Thyroid gland (tissue), 4 donors: ENCODE measurements at regions not wholly inside any gene's neighbourhood (a gene's known extent, or its start where the extent isn't known, plus 50 kb on each side); places are given as distances from the start of the nearest gene placed in this dataset.

Source experiments
- DNase-seq, 2 donors: peaks; one replicate each; pipeline ENCODE4 v3.0.0-alpha.2; 2019
- H3K27ac ChIP-seq, 3 donors: fragments of 200-600 bp; sonication (generic); 1 replicate in 2 of 3; 2 replicates in 1 of 3; pipeline ENCODE4 v1.5.1; 2016 to 2019; ENCODE audit warnings: mild to moderate bottlenecking in 1 of 3, moderate library complexity in 1 of 3
- H3K27me3 ChIP-seq: fragments of 200-600 bp; sonication (generic); one replicate; pipeline ENCODE4 v1.5.1; 2019
- H3K36me3 ChIP-seq, 2 donors: fragments of 200-600 bp; sonication (generic); one replicate each; pipeline ENCODE4 v1.5.1; 2016 to 2019
- H3K4me1 ChIP-seq, 2 donors: fragments of 200-600 bp; sonication (generic); one replicate each; pipeline ENCODE4 v1.5.1; 2017 to 2019
- H3K4me3 ChIP-seq, 3 donors: fragments of 200-600 bp; sonication (generic); replicated peaks in 1 of 3; 1 replicate in 2 of 3; 2 replicates in 1 of 3; pipeline ENCODE4 v1.5.1; 2016; ENCODE audit warnings: mild to moderate bottlenecking in 1 of 3
- H3K9me3 ChIP-seq: fragments of 200-600 bp; sonication (generic); one replicate; pipeline ENCODE4 v1.5.1; 2017
- POLR2A ChIP-seq, 2 donors: fragments of 450-650 bp; IDR thresholded peaks; one replicate each; pipeline ENCODE4 v1.6.1; 2017; ENCODE audit warnings: antibody characterized with exemption in 2 of 2, mild to moderate bottlenecking in 2 of 2, moderate library complexity in 1 of 2
- WGBS, 2 donors: methylation state at CpG; one replicate each; pipeline ENCODE4 v1.1.5; 2017; 5-methylcytosine and 5-hydroxymethylcytosine counted together
- intact Hi-C: fragments of 100-400 bp; cut with DNase I; formaldehyde crosslinking; loops from one replicate; pipeline ENCODE4 v1.15.1; 2023
- TF ChIP-seq, protein P1 (sequence below), 6 experiments: fragments of 200-600 bp in 3 of 6; fragments of 450-650 bp in 3 of 6; sonication (generic) in 3 of 6; IDR thresholded peaks; one replicate each; pipeline ENCODE4 v1.5.1; 2016 to 2019; ENCODE audit warnings: antibody characterized with exemption in 6 of 6, mild to moderate bottlenecking in 2 of 6, inconsistent platforms in 1 of 6, moderate library complexity in 1 of 6

DNA sequence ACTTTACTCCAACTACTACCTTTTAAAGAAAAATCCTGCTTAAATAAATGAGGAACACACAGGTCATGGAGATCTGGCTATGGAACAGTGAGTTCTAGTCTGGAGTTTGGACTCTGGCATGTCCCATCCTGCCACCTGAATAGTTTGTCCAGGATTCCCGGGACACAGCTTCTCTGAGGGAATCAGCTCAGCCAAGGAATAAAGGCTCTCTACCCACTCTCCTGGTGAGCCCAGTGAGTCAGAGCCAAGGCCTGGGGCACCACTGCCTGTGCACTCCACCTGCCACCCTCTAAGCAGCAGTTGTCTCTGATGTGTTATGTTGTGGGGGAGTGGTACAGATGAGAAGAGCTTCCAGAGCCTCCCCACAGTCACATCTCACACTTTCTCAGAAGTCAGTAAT, 113.5 kb downstream of the HTR5A start:
- no peak for DNase-seq
- intact Hi-C loops = no loop called here
- Histone ChIP-seq H3K27me3 (no peaks in the 10 kb centered on the region), H3K9me3 (no peaks in the 10 kb centered on the region), H3K4me1 (no peaks in the 10 kb centered on the region), H3K27ac (no peak overlapping the region), H3K36me3 (no peaks in the 10 kb centered on the region), H3K4me3 (no peak overlapping the region)
- WGBS, 2 donors = 80 to 100% methylated on average over 1 of the region's 1 CpG
- TF ChIP-seq POLR2A (IDR thresholded peaks at IDR 0.05) = no peak
- TF ChIP-seq, protein P1, sequence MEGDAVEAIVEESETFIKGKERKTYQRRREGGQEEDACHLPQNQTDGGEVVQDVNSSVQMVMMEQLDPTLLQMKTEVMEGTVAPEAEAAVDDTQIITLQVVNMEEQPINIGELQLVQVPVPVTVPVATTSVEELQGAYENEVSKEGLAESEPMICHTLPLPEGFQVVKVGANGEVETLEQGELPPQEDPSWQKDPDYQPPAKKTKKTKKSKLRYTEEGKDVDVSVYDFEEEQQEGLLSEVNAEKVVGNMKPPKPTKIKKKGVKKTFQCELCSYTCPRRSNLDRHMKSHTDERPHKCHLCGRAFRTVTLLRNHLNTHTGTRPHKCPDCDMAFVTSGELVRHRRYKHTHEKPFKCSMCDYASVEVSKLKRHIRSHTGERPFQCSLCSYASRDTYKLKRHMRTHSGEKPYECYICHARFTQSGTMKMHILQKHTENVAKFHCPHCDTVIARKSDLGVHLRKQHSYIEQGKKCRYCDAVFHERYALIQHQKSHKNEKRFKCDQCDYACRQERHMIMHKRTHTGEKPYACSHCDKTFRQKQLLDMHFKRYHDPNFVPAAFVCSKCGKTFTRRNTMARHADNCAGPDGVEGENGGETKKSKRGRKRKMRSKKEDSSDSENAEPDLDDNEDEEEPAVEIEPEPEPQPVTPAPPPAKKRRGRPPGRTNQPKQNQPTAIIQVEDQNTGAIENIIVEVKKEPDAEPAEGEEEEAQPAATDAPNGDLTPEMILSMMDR (IDR thresholded peaks at IDR 0.05) = no peak

DNA sequence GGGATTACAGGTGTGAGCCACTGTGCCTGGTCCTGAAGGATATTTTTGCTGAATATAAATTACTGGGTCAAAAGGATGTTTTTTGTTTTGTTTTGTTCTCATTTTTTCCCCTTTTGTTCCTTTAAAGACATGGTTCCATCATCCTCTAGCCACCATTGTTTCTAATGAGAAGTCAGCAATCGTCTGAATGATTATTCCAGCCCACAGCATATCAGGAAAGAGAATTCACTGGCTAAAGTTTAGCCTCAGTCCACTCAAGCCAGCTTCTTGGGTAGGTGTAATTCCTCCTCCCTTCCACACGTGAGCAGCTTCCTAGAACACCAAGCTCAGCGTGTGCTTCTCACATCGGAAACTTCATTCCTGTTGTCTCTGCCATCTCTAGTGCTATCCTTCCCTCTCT, 112.8 kb upstream of the INSIG1 start:
- Histone ChIP-seq H3K9me3 (no peaks in the 10 kb centered on the region), H3K36me3 (no peaks in the 10 kb centered on the region), H3K27ac (no peak overlapping the region), H3K4me3 (no peak overlapping the region), H3K4me1 (no peaks in the 10 kb centered on the region), H3K27me3 (no peaks in the 10 kb centered on the region)
- no peak for TF ChIP-seq POLR2A (IDR thresholded peaks at IDR 0.05)
- TF ChIP-seq, protein P1 (IDR thresholded peaks at IDR 0.05) = no peak
- 69 to 90% methylated on average over 4 of the region's 4 CpGs for WGBS, 2 donors
- intact Hi-C loops = no loop called here
- no peak for DNase-seq

DNA sequence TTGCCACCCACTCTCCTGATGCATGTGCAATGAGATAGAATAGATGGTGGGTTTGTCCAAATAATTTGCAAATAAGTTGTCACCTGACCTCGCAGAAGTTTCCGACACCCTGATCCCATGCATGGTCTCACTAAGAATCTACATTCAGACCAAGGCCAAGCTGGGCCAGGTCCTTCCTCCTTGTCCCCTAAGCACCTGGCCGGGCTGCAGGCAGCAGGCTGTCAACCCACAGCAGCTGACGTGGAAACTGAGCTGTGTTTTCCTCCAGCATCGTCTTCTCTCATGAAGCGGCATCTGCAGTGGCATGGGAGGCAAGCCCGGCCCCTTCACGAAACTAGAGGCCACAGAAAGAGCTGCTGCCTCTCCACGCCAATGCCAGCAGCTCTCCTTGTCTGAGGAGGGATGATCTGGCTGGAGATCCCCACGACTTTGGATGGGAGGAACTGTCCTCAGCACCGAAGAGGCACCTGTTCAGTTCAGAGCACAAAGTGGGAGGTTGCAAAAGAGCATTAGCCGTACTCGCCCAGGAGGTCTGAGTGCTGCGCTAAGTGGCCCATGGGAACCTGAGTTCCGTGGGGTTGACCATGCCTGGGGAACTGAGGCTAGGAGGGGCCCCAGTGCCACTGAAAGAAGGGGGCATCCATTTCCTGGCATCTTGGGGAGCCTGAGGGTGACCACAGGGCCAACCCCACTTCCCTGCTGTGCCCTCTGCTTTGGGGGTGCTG, 110.5 kb upstream of the INSIG1 start:
- H3K4me1 ChIP-seq = no peaks in the 10 kb centered on the region
- H3K9me3 ChIP-seq = no peaks in the 10 kb centered on the region
- H3K36me3 ChIP-seq = no peaks in the 10 kb centered on the region
- H3K27ac ChIP-seq = no peak overlapping the region
- H3K4me3 ChIP-seq = no peak overlapping the region
- intact Hi-C loops = no loop called here
- DNase-seq = no peak
- WGBS, 2 donors = 83 to 86% methylated on average over 13 to 15 of the region's 15 CpGs
- H3K27me3 ChIP-seq = no peaks in the 10 kb centered on the region
- TF ChIP-seq, protein P1 (IDR thresholded peaks at IDR 0.05) = no peak
- no peak for TF ChIP-seq POLR2A (IDR thresholded peaks at IDR 0.05)

DNA sequence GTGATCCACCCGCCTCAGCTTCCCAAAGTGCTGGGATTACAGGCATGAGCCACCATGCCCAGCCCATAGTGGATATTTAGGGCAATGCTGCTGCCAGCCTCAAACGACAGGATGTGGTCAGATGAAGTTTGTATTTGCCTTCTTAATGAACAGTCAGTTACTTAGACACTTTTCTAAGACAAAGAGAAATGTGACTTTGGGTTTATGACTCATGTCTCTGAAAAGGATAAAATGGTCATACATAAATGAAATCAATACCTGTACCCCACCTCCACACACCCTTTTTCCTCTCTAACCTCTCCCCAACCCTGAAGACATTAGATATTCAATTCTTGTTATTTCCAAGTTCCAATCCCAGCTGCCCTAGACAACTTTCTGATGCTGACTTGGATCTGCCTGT, 109.3 kb upstream of the INSIG1 start:
- TF ChIP-seq, protein P1 (IDR thresholded peaks at IDR 0.05) = no peak
- DNase-seq = no peak
- Histone ChIP-seq H3K27me3 (no peaks in the 10 kb centered on the region), H3K4me3 (no peak overlapping the region), H3K36me3 (no peaks in the 10 kb centered on the region), H3K4me1 (no peaks in the 10 kb centered on the region), H3K9me3 (no peaks in the 10 kb centered on the region), H3K27ac (no peak overlapping the region)
- 69 to 94% methylated on average over 2 of the region's 2 CpGs for WGBS, 2 donors
- intact Hi-C loops = no loop called here

DNA sequence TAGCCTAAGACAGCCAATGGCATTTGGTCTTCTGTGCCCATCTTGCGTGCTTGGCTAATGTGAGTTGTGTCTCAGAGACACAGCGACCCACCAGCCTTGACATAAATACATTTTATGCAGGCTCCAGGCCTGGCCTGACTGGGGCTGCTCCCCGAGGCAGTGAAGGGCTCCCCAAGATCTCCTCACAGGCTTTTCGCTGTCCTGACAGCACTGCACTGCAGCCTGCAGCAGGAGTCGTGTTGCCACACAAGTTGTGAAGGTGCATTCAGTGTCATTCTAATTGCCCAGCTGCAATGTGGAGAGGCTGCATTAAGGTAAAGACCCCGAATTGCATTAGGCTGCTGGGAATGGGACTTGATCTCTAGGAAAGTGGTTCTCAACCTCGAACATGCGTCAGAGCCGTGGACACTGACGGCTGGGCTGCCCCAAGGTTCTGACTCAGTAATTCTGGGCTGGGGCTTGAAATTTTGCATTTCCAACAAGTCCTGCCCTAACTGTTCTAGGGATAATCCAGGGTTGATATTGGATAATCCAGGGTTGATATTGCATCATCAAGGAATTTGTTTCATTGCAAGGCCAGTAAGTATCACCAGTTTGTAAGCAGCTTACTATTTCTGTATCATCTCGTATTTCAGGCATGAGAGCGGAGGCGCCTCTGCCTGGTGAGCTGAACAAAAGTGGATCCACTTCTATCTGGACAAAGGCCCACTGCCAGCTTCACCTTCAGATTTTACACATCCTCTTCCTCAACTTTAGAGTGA, 108.7 kb upstream of the INSIG1 start:
- Histone ChIP-seq H3K4me3 (no peak overlapping the region), H3K36me3 (no peaks in the 10 kb centered on the region), H3K27ac (no peak overlapping the region), H3K9me3 (no peaks in the 10 kb centered on the region), H3K4me1 (no peaks in the 10 kb centered on the region), H3K27me3 (no peaks in the 10 kb centered on the region)
- intact Hi-C loops = no loop called here
- WGBS, 2 donors = 75 to 80% methylated on average over 13 of the region's 13 CpGs
- no peak for DNase-seq
- no peak for TF ChIP-seq POLR2A (IDR thresholded peaks at IDR 0.05)
- TF ChIP-seq, protein P1 (IDR thresholded peaks at IDR 0.05) = no peak
